SK-N-MC (cell line): ENCODE measurements at regions not wholly inside any gene's neighbourhood (a gene's known extent, or its start where the extent isn't known, plus 50 kb on each side); places are given as distances from the start of the nearest gene placed in this dataset.

Source experiments
- EZH2 ChIP-seq: fragments of 200-600 bp; sonication (generic); IDR thresholded peaks from one replicate; pipeline ENCODE4 v1.6.1; 2017; ENCODE audit warnings: antibody characterized with exemption
- POLR2AphosphoS5 ChIP-seq: IDR thresholded peaks from 2 replicates; pipeline ENCODE4 v1.6.1; 2012; ENCODE audit warnings: mild to moderate bottlenecking, low read depth, low read length, borderline replicate concordance

- TF ChIP-seq POLR2AphosphoS5 (no peak), EZH2 (no peak)
Observed at GRCh38 chr12:17381211-17381610, 708.8 kb downstream of the RERGL start.
